CD14-positive monocyte (primary cell): ENCODE measurements at regions not wholly inside any gene's neighbourhood (a gene's known extent, or its start where the extent isn't known, plus 50 kb on each side); places are given as distances from the start of the nearest gene placed in this dataset.
A peak's percentile ranks its signal among the peaks of the same experiment; 100 is the strongest.

Experiments used
- DNase-seq, 3 donors: peaks; one replicate each; pipeline ENCODE4 v3.0.0-alpha.2; 2011 to 2022
- H2AFZ ChIP-seq: 2 replicates; pipeline ENCODE4 v1.6.0; 2012; ENCODE audit warnings: mild to moderate bottlenecking, low read depth, low read length, inconsistent platforms; ENCODE audit not compliant: insufficient read depth, poor library complexity, severe bottlenecking
- H3K27ac ChIP-seq, 2 donors: 1 replicate in 1 of 2; 2 replicates in 1 of 2; pipeline ENCODE4 v1.5.1; 2012 to 2013; ENCODE audit warnings: low read length in 2 of 2, control low read depth in 1 of 2, inconsistent platforms in 1 of 2, low read depth in 1 of 2, mild to moderate bottlenecking in 1 of 2
- H3K27me3 ChIP-seq, 2 donors: one replicate each; pipeline versions ENCODE4 v1.6.0 to v1.6.1; 2011 to 2013; ENCODE audit warnings: low read length in 2 of 2; ENCODE audit not compliant: control insufficient read depth in 2 of 2, insufficient read depth in 2 of 2
- H3K36me3 ChIP-seq, 2 donors: replicated peaks in 1 of 2; 1 replicate in 1 of 2; 2 replicates in 1 of 2; pipeline versions ENCODE4 v1.5.1 to v1.6.1; 2012 to 2013; ENCODE audit warnings: low read length in 2 of 2, control low read depth in 1 of 2, inconsistent platforms in 1 of 2, mild to moderate bottlenecking in 1 of 2; ENCODE audit not compliant: insufficient read depth in 2 of 2, control insufficient read depth in 1 of 2
- H3K4me1 ChIP-seq, 2 donors: 1 replicate in 1 of 2; 2 replicates in 1 of 2; pipeline versions ENCODE4 v1.5.1 to v1.6.1; 2012 to 2013; ENCODE audit warnings: low read length in 2 of 2, control low read depth in 1 of 2, inconsistent platforms in 1 of 2, mild to moderate bottlenecking in 1 of 2, moderate library complexity in 1 of 2; ENCODE audit not compliant: insufficient read depth in 2 of 2, control insufficient read depth in 1 of 2
- H3K4me2 ChIP-seq: replicated peaks from 2 replicates; pipeline ENCODE3; 2012; ENCODE audit warnings: low read length, moderate library complexity, mild to moderate bottlenecking; ENCODE audit not compliant: poor library complexity, severe bottlenecking; ENCODE audit errors: extremely low read depth
- H3K4me3 ChIP-seq, 3 experiments: fragments of 200-600 bp in 1 of 3; sonication (generic) in 1 of 3; replicated peaks in 1 of 3; 1 replicate in 2 of 3; 2 replicates in 1 of 3; pipeline ENCODE4 v1.5.1; 2011 to 2013; ENCODE audit warnings: low read length in 3 of 3, mild to moderate bottlenecking in 3 of 3, control low read depth in 2 of 3, low read depth in 2 of 3, inconsistent platforms in 1 of 3, moderate library complexity in 1 of 3
- H3K79me2 ChIP-seq: 2 replicates; pipeline ENCODE4 v1.6.0; 2012; ENCODE audit warnings: mild to moderate bottlenecking, control low read depth, inconsistent platforms, low read length, moderate library complexity; ENCODE audit not compliant: insufficient read depth
- H3K9ac ChIP-seq: 2 replicates; pipeline ENCODE4 v1.6.0; 2017; ENCODE audit warnings: low read length, mild to moderate bottlenecking; ENCODE audit not compliant: insufficient read depth, poor library complexity, severe bottlenecking
- H3K9me3 ChIP-seq, 2 donors: replicated peaks in 1 of 2; 1 replicate in 1 of 2; 2 replicates in 1 of 2; pipeline versions ENCODE4 v1.5.1 to v1.6.1; 2012 to 2013; ENCODE audit warnings: low read length in 2 of 2, control low read depth in 1 of 2; ENCODE audit not compliant: control insufficient read depth in 1 of 2, insufficient read depth in 1 of 2
- H4K20me1 ChIP-seq: 2 replicates; pipeline ENCODE4 v1.6.0; 2012; ENCODE audit warnings: mild to moderate bottlenecking, low read length, control low read depth, moderate library complexity; ENCODE audit not compliant: insufficient read depth
- H3K27ac Mint-ChIP-seq, 7 donors: one replicate each; pipeline ENCODE4 v1.8.0; 2020; ENCODE audit warnings: mild to moderate bottlenecking in 7 of 7, mixed read lengths in 7 of 7, moderate library complexity in 6 of 7, inconsistent platforms in 2 of 7
- H3K27me3 Mint-ChIP-seq, 3 donors: one replicate each; pipeline ENCODE4 v1.8.0; 2021 to 2022; ENCODE audit warnings: low read depth in 3 of 3, mild to moderate bottlenecking in 3 of 3, mixed read lengths in 3 of 3, moderate library complexity in 3 of 3, inconsistent platforms in 1 of 3
- H3K36me3 Mint-ChIP-seq, 2 donors: one replicate each; pipeline ENCODE4 v1.8.0; 2020; ENCODE audit warnings: mixed read lengths in 2 of 2, inconsistent platforms in 1 of 2, mild to moderate bottlenecking in 1 of 2
- H3K4me1 Mint-ChIP-seq: one replicate; pipeline ENCODE4 v1.8.0; 2020; ENCODE audit warnings: mild to moderate bottlenecking, mixed read lengths
- H3K4me3 Mint-ChIP-seq, 2 donors: one replicate each; pipeline ENCODE4 v1.8.0; 2020; ENCODE audit warnings: mild to moderate bottlenecking in 2 of 2, mixed read lengths in 2 of 2, moderate library complexity in 1 of 2
- H3K9me3 Mint-ChIP-seq, 7 donors: one replicate each; pipeline ENCODE4 v1.8.0; 2020 to 2022; ENCODE audit warnings: mixed read lengths in 7 of 7, mild to moderate bottlenecking in 6 of 7, moderate library complexity in 6 of 7, inconsistent platforms in 2 of 7
- CTCF ChIP-seq: fragments of 200-600 bp; IDR thresholded peaks from one replicate; pipeline ENCODE4 v1.8.0; 2022; ENCODE audit warnings: antibody characterized with exemption, mild to moderate bottlenecking
- WGBS: methylation state at CpG from one replicate; pipeline ENCODE4 v1.1.5; 2013; ENCODE audit warnings: missing lambda C conversion rate; ENCODE audit not compliant: insufficient coverage; 5-methylcytosine and 5-hydroxymethylcytosine counted together
- intact Hi-C, 2 donors: fragments of 100-400 bp; cut with micrococcal nuclease; formaldehyde crosslinking; loops; one replicate each; pipeline versions ENCODE4 v1.15.0 to v1.15.1; 2023

GRCh38 chrX:148133105-148133725 is 152.1 kb downstream of the FMR1NB start:
- Mint-ChIP-seq H3K9me3 (peaks cover 0 to 2% (median 0%) of the 10 kb centered on the region in 7 donors), H3K36me3 (no peaks in the 10 kb centered on the region)
- peak; percentile 33 for TF ChIP-seq CTCF

GRCh38 chrX:148134578-148134977 is 153.4 kb downstream of the FMR1NB start:
- no peak overlapping the region for H3K4me2 ChIP-seq
- H3K27ac ChIP-seq, result no peak overlapping the region
- WGBS, result 100% methylated on average over 1 of the region's 1 CpG
- no peak for TF ChIP-seq CTCF
- no peaks in the 10 kb centered on the region for H3K27me3 ChIP-seq
- no peak overlapping the region for H2AFZ ChIP-seq
- H3K9me3 Mint-ChIP-seq, result peaks cover 0 to 3% (median 0%) of the 10 kb centered on the region in 7 donors
- no peaks in the 10 kb centered on the region for H3K36me3 Mint-ChIP-seq
- no peak overlapping the region for H3K4me3 Mint-ChIP-seq
- no peak for DNase-seq
- no peak overlapping the region for H3K9ac ChIP-seq
- no peaks in the 10 kb centered on the region for H3K9me3 ChIP-seq
- no peaks in the 10 kb centered on the region for H4K20me1 ChIP-seq
- intact Hi-C loops, result loop anchor here in 1 of 2 donors (5.0 to 10.0 kb wide), 2 partner anchors 1153 to 1340 kb away; no protein-coding TSS in a partner anchor
- no peak overlapping the region for H3K27ac Mint-ChIP-seq
- no peaks in the 10 kb centered on the region for H3K4me1 Mint-ChIP-seq
- H3K4me1 ChIP-seq, result no peaks in the 10 kb centered on the region
- H3K79me2 ChIP-seq, result no peaks in the 10 kb centered on the region
- no peak overlapping the region for H3K4me3 ChIP-seq
- H3K36me3 ChIP-seq, result no peaks in the 10 kb centered on the region
- peaks cover 0 to 1% (median 0%) of the 10 kb centered on the region in 3 donors for H3K27me3 Mint-ChIP-seq

More at GRCh38 chrX:148133105-148133725, 152.1 kb downstream of the FMR1NB start:
- peak overlapping the region in 1 of 7 donors; percentile 45 for H3K27ac Mint-ChIP-seq
- Histone ChIP-seq H3K79me2 (no peaks in the 10 kb centered on the region), H4K20me1 (no peaks in the 10 kb centered on the region), H3K4me1 (no peaks in the 10 kb centered on the region), H3K36me3 (no peaks in the 10 kb centered on the region), H3K9ac (no peak overlapping the region), H3K9me3 (no peaks in the 10 kb centered on the region), H3K27me3 (no peaks in the 10 kb centered on the region), H3K27ac (no peak overlapping the region), H2AFZ (no peak overlapping the region), H3K4me3 (no peak overlapping the region), H3K4me2 (no peak overlapping the region)
- no peak for DNase-seq
- intact Hi-C loops, result loop anchor here in 1 of 2 donors (5.0 to 10.0 kb wide), 2 partner anchors 1154 to 1342 kb away; no protein-coding TSS in a partner anchor
- peaks cover 0 to 1% (median 0%) of the 10 kb centered on the region in 3 donors for H3K27me3 Mint-ChIP-seq
- no peak overlapping the region for H3K4me3 Mint-ChIP-seq
- no peaks in the 10 kb centered on the region for H3K4me1 Mint-ChIP-seq
- WGBS, result no CpG with 5 or more reads among the region's 6 CpGs
